ENCODE measurements at regions not wholly inside any gene's neighbourhood (a gene's known extent, or its start where the extent isn't known, plus 50 kb on each side); places are given as distances from the start of the nearest gene placed in this dataset.

DNA sequence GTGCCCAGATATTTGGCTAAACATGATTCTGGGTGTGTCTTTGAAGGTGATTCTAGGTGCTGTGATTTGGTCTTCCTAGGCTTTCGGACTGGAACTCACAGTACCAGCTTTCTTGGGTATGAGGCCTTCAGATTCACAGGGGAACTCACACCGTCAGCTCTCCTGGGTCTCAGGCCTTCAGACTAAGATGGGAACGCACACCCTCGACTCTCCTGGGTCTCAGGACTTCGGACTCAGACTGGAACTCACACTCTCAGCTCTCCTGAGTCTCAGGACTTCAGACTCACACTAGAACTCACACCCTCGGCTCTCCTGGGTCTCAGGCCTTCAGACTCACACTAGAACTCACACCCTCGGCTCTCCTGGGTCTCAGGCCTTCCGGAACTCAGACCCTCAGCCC is 137.7 kb downstream of the CRLF2 start:
- TF ChIP-seq, protein P1, sequence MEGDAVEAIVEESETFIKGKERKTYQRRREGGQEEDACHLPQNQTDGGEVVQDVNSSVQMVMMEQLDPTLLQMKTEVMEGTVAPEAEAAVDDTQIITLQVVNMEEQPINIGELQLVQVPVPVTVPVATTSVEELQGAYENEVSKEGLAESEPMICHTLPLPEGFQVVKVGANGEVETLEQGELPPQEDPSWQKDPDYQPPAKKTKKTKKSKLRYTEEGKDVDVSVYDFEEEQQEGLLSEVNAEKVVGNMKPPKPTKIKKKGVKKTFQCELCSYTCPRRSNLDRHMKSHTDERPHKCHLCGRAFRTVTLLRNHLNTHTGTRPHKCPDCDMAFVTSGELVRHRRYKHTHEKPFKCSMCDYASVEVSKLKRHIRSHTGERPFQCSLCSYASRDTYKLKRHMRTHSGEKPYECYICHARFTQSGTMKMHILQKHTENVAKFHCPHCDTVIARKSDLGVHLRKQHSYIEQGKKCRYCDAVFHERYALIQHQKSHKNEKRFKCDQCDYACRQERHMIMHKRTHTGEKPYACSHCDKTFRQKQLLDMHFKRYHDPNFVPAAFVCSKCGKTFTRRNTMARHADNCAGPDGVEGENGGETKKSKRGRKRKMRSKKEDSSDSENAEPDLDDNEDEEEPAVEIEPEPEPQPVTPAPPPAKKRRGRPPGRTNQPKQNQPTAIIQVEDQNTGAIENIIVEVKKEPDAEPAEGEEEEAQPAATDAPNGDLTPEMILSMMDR (IDR thresholded peaks at IDR 0.05; ENCODE audit: insufficient read depth, low read depth, low read length), result no peak
- no peak for TF ChIP-seq EZH2 (IDR thresholded peaks at IDR 0.05; ENCODE audit: insufficient read depth, low read length)
